Smooth muscle cell (in vitro differentiated cells): ENCODE measurements at regions not wholly inside any gene's neighbourhood (a gene's known extent, or its start where the extent isn't known, plus 50 kb on each side); places are given as distances from the start of the nearest gene placed in this dataset.

ENCODE experiments used
- DNase-seq: peaks from one replicate; lab custom pipeline; 2025; ENCODE audit not compliant: unreplicated experiment; lab: John Stamatoyannopoulos, UW
- H2AFZ ChIP-seq: fragments of 200-600 bp; sonication (generic); 2 replicates; pipeline ENCODE4 v1.6.0; 2016; ENCODE audit warnings: antibody characterized with exemption, low read depth, mild to moderate bottlenecking
- H3F3A ChIP-seq: fragments of 200-600 bp; sonication (generic); 2 replicates; pipeline ENCODE4 v1.6.0; 2017; ENCODE audit warnings: antibody characterized with exemption, low read depth
- H3K27ac ChIP-seq: fragments of 200-600 bp; sonication (generic); 2 replicates; pipeline ENCODE4 v1.5.1; 2016; ENCODE audit warnings: low read depth, mild to moderate bottlenecking
- H3K27me3 ChIP-seq: fragments of 200-600 bp; sonication (generic); 2 replicates; pipeline ENCODE4 v1.6.1; 2016; ENCODE audit warnings: low read depth, mild to moderate bottlenecking
- H3K36me3 ChIP-seq: fragments of 200-600 bp; sonication (generic); 2 replicates; pipeline ENCODE4 v1.5.1; 2016; ENCODE audit warnings: low read depth
- H3K4me1 ChIP-seq: fragments of 200-600 bp; sonication (generic); 2 replicates; pipeline ENCODE4 v1.5.1; 2016; ENCODE audit warnings: low read depth
- H3K4me2 ChIP-seq: fragments of 200-600 bp; sonication (generic); 2 replicates; pipeline ENCODE4 v1.6.0; 2016; ENCODE audit warnings: mild to moderate bottlenecking
- H3K4me3 ChIP-seq: fragments of 200-600 bp; sonication (generic); 2 replicates; pipeline ENCODE4 v1.5.1; 2016; ENCODE audit warnings: mild to moderate bottlenecking
- H3K79me2 ChIP-seq: fragments of 200-600 bp; sonication (generic); 2 replicates; pipeline ENCODE4 v1.6.0; 2016; ENCODE audit warnings: low read depth, mild to moderate bottlenecking
- H3K9ac ChIP-seq: fragments of 200-600 bp; sonication (generic); 2 replicates; pipeline ENCODE4 v1.6.0; 2016; ENCODE audit warnings: low read depth
- H3K9me3 ChIP-seq: fragments of 200-600 bp; sonication (generic); replicated peaks from 2 replicates; pipeline ENCODE4 v1.5.1; 2016; ENCODE audit warnings: low read depth
- H4K20me1 ChIP-seq: fragments of 200-600 bp; sonication (generic); 2 replicates; pipeline ENCODE4 v1.6.0; 2016; ENCODE audit warnings: low read depth
- CTCF ChIP-seq: fragments of 200-600 bp; sonication (generic); IDR thresholded peaks from 2 replicates; pipeline ENCODE4 v1.5.1; 2017; ENCODE audit warnings: borderline replicate concordance, mild to moderate bottlenecking, antibody characterized with exemption; ENCODE audit not compliant: insufficient read depth, poor library complexity, severe bottlenecking
- WGBS: methylation state at CpG from one replicate; pipeline ENCODE4 v1.1.7; 2016; ENCODE audit warnings: low lambda C conversion rate; 5-methylcytosine and 5-hydroxymethylcytosine counted together

- Histone ChIP-seq H3K4me3 (no peak overlapping the region), H3K9ac (no peak overlapping the region), H3K4me2 (no peak overlapping the region), H3K79me2 (no peaks in the 10 kb centered on the region), H3K27ac (no peak overlapping the region), H2AFZ (no peak overlapping the region), H3K36me3 (no peaks in the 10 kb centered on the region), H4K20me1 (no peaks in the 10 kb centered on the region), H3K4me1 (no peaks in the 10 kb centered on the region), H3F3A (no peaks in the 10 kb centered on the region), H3K27me3 (no peaks in the 10 kb centered on the region), H3K9me3 (no peaks in the 10 kb centered on the region)
- no peak for TF ChIP-seq CTCF
- WGBS: 72% methylated on average over 4 of the region's 4 CpGs
- DNase-seq: no peak
Measured at GRCh38 chr4:143076723-143077122, 108.0 kb upstream of the USP38 start.

GRCh38 chr4:143082701-143083100 lies 102.0 kb upstream of the USP38 start:
- Histone ChIP-seq H3K36me3 (no peaks in the 10 kb centered on the region), H3K27ac (no peak overlapping the region), H3K27me3 (no peaks in the 10 kb centered on the region), H3K79me2 (no peaks in the 10 kb centered on the region), H3K4me2 (no peak overlapping the region), H3F3A (peaks cover 4% of the 10 kb centered on the region), H3K4me1 (no peaks in the 10 kb centered on the region), H4K20me1 (no peaks in the 10 kb centered on the region), H3K4me3 (no peak overlapping the region), H2AFZ (peak overlapping the region; percentile 41), H3K9me3 (no peaks in the 10 kb centered on the region), H3K9ac (no peak overlapping the region)
- WGBS: 55% methylated on average over 1 of the region's 1 CpG
- DNase-seq: no peak
- no peak for TF ChIP-seq CTCF

- Histone ChIP-seq H3K27me3 (no peaks in the 10 kb centered on the region), H3K9me3 (no peaks in the 10 kb centered on the region), H3K4me1 (no peaks in the 10 kb centered on the region), H4K20me1 (no peaks in the 10 kb centered on the region), H2AFZ (peak overlapping the region; percentile 0), H3K36me3 (no peaks in the 10 kb centered on the region), H3K27ac (no peak overlapping the region), H3K4me2 (no peak overlapping the region), H3K79me2 (no peaks in the 10 kb centered on the region), H3K4me3 (no peak overlapping the region), H3F3A (peaks cover 4% of the 10 kb centered on the region), H3K9ac (no peak overlapping the region)
- 48% methylated on average over 2 of the region's 2 CpGs for WGBS
- no peak for DNase-seq
- TF ChIP-seq CTCF: no peak
Measured at GRCh38 chr4:143083756-143084472, 100.8 kb upstream of the USP38 start.

- H3K9ac ChIP-seq: no peak overlapping the region
- DNase-seq: no peak
- H3K36me3 ChIP-seq: no peaks in the 10 kb centered on the region
- peaks cover 4% of the 10 kb centered on the region for H3F3A ChIP-seq
- H3K4me3 ChIP-seq: no peak overlapping the region
- H3K4me2 ChIP-seq: no peak overlapping the region
- no peaks in the 10 kb centered on the region for H3K27me3 ChIP-seq
- H2AFZ ChIP-seq: no peak overlapping the region
- H3K79me2 ChIP-seq: no peaks in the 10 kb centered on the region
- WGBS: 38% methylated on average over 1 of the region's 1 CpG
- H3K9me3 ChIP-seq: no peaks in the 10 kb centered on the region
- H3K27ac ChIP-seq: no peak overlapping the region
- no peaks in the 10 kb centered on the region for H3K4me1 ChIP-seq
- TF ChIP-seq CTCF: no peak
- no peaks in the 10 kb centered on the region for H4K20me1 ChIP-seq
Measured at GRCh38 chr4:143084566-143084965, 100.2 kb upstream of the USP38 start.
